PFSK-1 (cell line): ENCODE measurements at regions not wholly inside any gene's neighbourhood (a gene's known extent, or its start where the extent isn't known, plus 50 kb on each side); places are given as distances from the start of the nearest gene placed in this dataset.

Experiments used
- POLR2AphosphoS5 ChIP-seq: IDR thresholded peaks from 2 replicates; pipeline ENCODE4 v1.6.1; 2012; ENCODE audit warnings: low read depth, mild to moderate bottlenecking, control low read depth, low read length, moderate library complexity
- TF ChIP-seq, protein P1 (sequence below), 2 experiments: IDR thresholded peaks; 2 replicates each; pipeline versions ENCODE4 v1.6.1 to v1.8.0; 2011 to 2012; ENCODE audit warnings: low read depth in 2 of 2, low read length in 2 of 2, control low read depth in 1 of 2, inconsistent platforms in 1 of 2, mild to moderate bottlenecking in 1 of 2, moderate library complexity in 1 of 2; ENCODE audit not compliant: insufficient read depth in 1 of 2

DNA sequence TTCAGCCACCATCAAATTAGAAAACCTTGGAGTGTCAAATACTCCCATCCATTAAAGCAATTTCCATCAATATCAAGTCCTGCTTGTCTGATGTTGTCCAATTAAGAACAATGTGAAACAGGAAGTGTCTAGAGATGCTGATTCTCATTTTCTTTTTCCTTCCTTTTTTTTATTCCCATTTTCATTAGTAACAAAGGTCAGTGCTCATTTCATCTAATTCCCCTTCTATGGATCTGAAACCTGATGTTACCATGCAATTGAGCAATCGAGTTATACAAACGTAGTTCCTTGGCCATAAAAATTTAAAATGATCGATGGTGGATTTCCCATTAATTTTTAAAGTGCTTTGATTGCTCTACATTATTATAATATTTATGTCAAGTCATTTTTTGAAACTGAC, 330.6 kb upstream of the ZC3H12C start:
- TF ChIP-seq, protein P1, sequence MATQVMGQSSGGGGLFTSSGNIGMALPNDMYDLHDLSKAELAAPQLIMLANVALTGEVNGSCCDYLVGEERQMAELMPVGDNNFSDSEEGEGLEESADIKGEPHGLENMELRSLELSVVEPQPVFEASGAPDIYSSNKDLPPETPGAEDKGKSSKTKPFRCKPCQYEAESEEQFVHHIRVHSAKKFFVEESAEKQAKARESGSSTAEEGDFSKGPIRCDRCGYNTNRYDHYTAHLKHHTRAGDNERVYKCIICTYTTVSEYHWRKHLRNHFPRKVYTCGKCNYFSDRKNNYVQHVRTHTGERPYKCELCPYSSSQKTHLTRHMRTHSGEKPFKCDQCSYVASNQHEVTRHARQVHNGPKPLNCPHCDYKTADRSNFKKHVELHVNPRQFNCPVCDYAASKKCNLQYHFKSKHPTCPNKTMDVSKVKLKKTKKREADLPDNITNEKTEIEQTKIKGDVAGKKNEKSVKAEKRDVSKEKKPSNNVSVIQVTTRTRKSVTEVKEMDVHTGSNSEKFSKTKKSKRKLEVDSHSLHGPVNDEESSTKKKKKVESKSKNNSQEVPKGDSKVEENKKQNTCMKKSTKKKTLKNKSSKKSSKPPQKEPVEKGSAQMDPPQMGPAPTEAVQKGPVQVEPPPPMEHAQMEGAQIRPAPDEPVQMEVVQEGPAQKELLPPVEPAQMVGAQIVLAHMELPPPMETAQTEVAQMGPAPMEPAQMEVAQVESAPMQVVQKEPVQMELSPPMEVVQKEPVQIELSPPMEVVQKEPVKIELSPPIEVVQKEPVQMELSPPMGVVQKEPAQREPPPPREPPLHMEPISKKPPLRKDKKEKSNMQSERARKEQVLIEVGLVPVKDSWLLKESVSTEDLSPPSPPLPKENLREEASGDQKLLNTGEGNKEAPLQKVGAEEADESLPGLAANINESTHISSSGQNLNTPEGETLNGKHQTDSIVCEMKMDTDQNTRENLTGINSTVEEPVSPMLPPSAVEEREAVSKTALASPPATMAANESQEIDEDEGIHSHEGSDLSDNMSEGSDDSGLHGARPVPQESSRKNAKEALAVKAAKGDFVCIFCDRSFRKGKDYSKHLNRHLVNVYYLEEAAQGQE (IDR thresholded peaks at IDR 0.05; ENCODE audit: insufficient read depth in 1 of 2, low read depth in 2 of 2, low read length in 2 of 2): no peak
- no peak for TF ChIP-seq POLR2AphosphoS5
